IPS-18c (cell line): ENCODE measurements at regions not wholly inside any gene's neighbourhood (a gene's known extent, or its start where the extent isn't known, plus 50 kb on each side); places are given as distances from the start of the nearest gene placed in this dataset.
"Not testable (repeated sequence)": the region's sequence is repeated elsewhere in the genome, so short reads cannot be mapped to it uniquely, and the experiment has no call there.

Experiments used
- H3K4me3 ChIP-seq: 2 replicates; pipeline ENCODE4 v1.7.0; 2013; ENCODE audit warnings: low read depth, mild to moderate bottlenecking, low read length, moderate library complexity; ENCODE audit not compliant: insufficient read depth
- H3K9me3 ChIP-seq: one replicate; pipeline ENCODE4 v1.6.1; 2013; ENCODE audit warnings: mild to moderate bottlenecking, low read length, moderate library complexity; ENCODE audit not compliant: control insufficient read depth, insufficient read depth

- Histone ChIP-seq H3K9me3 (no peaks in the 10 kb centered on the region), H3K4me3 (no peak overlapping the region)
Measured at GRCh38 chr4:60663769-60664168, 536.4 kb upstream of the ADGRL3 start.

- no peaks in the 10 kb centered on the region for H3K9me3 ChIP-seq
- H3K4me3 ChIP-seq: no peak overlapping the region
Measured at GRCh38 chr4:60682901-60683300, 517.2 kb upstream of the ADGRL3 start.

- no peak overlapping the region for H3K4me3 ChIP-seq
- no peaks in the 10 kb centered on the region for H3K9me3 ChIP-seq
Measured at GRCh38 chr4:60683357-60683756, 516.8 kb upstream of the ADGRL3 start.

- H3K4me3 ChIP-seq: no peak overlapping the region
- H3K9me3 ChIP-seq: no peaks in the 10 kb centered on the region
Measured at GRCh38 chr4:60683973-60684372, 516.2 kb upstream of the ADGRL3 start.

GRCh38 chr4:60696062-60696461, 504.1 kb upstream of the ADGRL3 start:
- H3K4me3 ChIP-seq, H3K9me3 ChIP-seq: not testable (repeated sequence)

GRCh38 chr4:60709061-60709460, 491.1 kb upstream of the ADGRL3 start:
- Histone ChIP-seq H3K9me3 (no peaks in the 10 kb centered on the region), H3K4me3 (no peak overlapping the region)

- Histone ChIP-seq H3K4me3 (no peak overlapping the region), H3K9me3 (no peaks in the 10 kb centered on the region)
Measured at GRCh38 chr4:60718874-60719273, 481.3 kb upstream of the ADGRL3 start.

- Histone ChIP-seq H3K4me3 (no peak overlapping the region), H3K9me3 (no peaks in the 10 kb centered on the region)
Measured at GRCh38 chr4:60721685-60722084, 478.4 kb upstream of the ADGRL3 start.

- Histone ChIP-seq H3K9me3 (no peaks in the 10 kb centered on the region), H3K4me3 (no peak overlapping the region)
Measured at GRCh38 chr4:60723796-60724195, 476.3 kb upstream of the ADGRL3 start.

- Histone ChIP-seq H3K9me3 (no peaks in the 10 kb centered on the region), H3K4me3 (no peak overlapping the region)
Measured at GRCh38 chr4:60724623-60725022, 475.5 kb upstream of the ADGRL3 start.

GRCh38 chr4:60726779-60727178, 473.3 kb upstream of the ADGRL3 start:
- Histone ChIP-seq H3K9me3 (no peaks in the 10 kb centered on the region), H3K4me3 (no peak overlapping the region)

GRCh38 chr4:60729194-60729593, 470.9 kb upstream of the ADGRL3 start:
- Histone ChIP-seq H3K9me3 (no peaks in the 10 kb centered on the region), H3K4me3 (no peak overlapping the region)

- not testable (repeated sequence) for H3K4me3 ChIP-seq, H3K9me3 ChIP-seq
Measured at GRCh38 chr4:60729764-60730163, 470.4 kb upstream of the ADGRL3 start.

- Histone ChIP-seq H3K4me3 (no peak overlapping the region), H3K9me3 (no peaks in the 10 kb centered on the region)
Measured at GRCh38 chr4:60737858-60738257, 462.3 kb upstream of the ADGRL3 start.

GRCh38 chr4:60743654-60744053, 456.5 kb upstream of the ADGRL3 start:
- no peaks in the 10 kb centered on the region for H3K9me3 ChIP-seq
- H3K4me3 ChIP-seq: no peak overlapping the region

GRCh38 chr4:60744767-60745166, 455.4 kb upstream of the ADGRL3 start:
- Histone ChIP-seq H3K9me3 (no peaks in the 10 kb centered on the region), H3K4me3 (no peak overlapping the region)

GRCh38 chr4:60745800-60746571, 454.1 kb upstream of the ADGRL3 start:
- no peaks in the 10 kb centered on the region for H3K9me3 ChIP-seq
- no peak overlapping the region for H3K4me3 ChIP-seq

GRCh38 chr4:60750962-60751361, 449.2 kb upstream of the ADGRL3 start:
- Histone ChIP-seq H3K9me3 (no peaks in the 10 kb centered on the region), H3K4me3 (no peak overlapping the region)
